ENCODE measurements at regions not wholly inside any gene's neighbourhood (a gene's known extent, or its start where the extent isn't known, plus 50 kb on each side); places are given as distances from the start of the nearest gene placed in this dataset.

GRCh38 chr7:121499624-121500023 is 103.5 kb upstream of the FAM3C start:
- no peak for TF ChIP-seq CHD2 (IDR thresholded peaks at IDR 0.05; ENCODE audit: low read length, partially characterized antibody)
- no peak for TF ChIP-seq CTCF (IDR thresholded peaks at IDR 0.05)
- no peak for TF ChIP-seq POLR2A (IDR thresholded peaks at IDR 0.05; ENCODE audit: low read length)
- TF ChIP-seq MAZ (IDR thresholded peaks at IDR 0.05; ENCODE audit: borderline replicate concordance, low read depth, low read length): no peak
